ENCODE measurements at regions not wholly inside any gene's neighbourhood (a gene's known extent, or its start where the extent isn't known, plus 50 kb on each side); places are given as distances from the start of the nearest gene placed in this dataset.

DNA sequence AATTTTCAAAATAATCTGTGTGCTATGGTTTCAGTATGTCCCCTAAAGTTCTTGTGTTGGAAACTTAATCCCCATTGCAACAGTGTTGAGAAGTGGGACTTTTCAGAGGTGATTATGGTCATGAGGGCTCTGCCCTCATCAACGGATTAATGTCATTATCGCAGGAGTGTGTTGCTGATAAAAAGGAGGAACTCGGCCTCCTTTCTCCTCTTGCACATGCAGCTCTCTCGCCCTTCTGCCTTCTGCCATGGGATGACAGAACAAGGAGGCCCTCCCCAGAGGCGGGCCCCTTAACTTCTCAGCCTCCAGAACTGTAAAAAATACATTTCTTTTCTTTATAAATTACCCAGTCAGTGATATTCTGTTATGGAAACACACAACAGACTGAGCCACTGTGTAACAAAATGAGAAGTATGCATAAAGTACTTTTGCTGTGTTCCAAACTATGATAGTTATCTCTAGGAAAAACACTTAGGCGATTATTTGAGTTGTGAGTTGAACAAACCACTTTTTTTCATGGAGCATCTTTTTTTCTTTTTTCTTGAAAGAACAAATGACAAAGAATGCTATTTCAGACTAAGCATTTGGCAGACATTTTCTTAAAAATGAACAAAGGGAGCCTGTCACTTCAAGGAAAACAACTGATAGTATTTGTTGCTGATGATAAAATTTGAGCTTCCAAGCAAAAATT lies 134.8 kb upstream of the FUT8 start:
- TF ChIP-seq POLR2AphosphoS5 (IDR thresholded peaks at IDR 0.05) (no peak), POLR2A (IDR thresholded peaks at IDR 0.05) (no peak)
- TF ChIP-seq, protein P1, sequence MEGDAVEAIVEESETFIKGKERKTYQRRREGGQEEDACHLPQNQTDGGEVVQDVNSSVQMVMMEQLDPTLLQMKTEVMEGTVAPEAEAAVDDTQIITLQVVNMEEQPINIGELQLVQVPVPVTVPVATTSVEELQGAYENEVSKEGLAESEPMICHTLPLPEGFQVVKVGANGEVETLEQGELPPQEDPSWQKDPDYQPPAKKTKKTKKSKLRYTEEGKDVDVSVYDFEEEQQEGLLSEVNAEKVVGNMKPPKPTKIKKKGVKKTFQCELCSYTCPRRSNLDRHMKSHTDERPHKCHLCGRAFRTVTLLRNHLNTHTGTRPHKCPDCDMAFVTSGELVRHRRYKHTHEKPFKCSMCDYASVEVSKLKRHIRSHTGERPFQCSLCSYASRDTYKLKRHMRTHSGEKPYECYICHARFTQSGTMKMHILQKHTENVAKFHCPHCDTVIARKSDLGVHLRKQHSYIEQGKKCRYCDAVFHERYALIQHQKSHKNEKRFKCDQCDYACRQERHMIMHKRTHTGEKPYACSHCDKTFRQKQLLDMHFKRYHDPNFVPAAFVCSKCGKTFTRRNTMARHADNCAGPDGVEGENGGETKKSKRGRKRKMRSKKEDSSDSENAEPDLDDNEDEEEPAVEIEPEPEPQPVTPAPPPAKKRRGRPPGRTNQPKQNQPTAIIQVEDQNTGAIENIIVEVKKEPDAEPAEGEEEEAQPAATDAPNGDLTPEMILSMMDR (IDR thresholded peaks at IDR 0.05), result no peak

All from upper lobe of left lung (tissue), 4 donors.